ENCODE measurements at regions not wholly inside any gene's neighbourhood (a gene's known extent, or its start where the extent isn't known, plus 50 kb on each side); places are given as distances from the start of the nearest gene placed in this dataset.

DNA sequence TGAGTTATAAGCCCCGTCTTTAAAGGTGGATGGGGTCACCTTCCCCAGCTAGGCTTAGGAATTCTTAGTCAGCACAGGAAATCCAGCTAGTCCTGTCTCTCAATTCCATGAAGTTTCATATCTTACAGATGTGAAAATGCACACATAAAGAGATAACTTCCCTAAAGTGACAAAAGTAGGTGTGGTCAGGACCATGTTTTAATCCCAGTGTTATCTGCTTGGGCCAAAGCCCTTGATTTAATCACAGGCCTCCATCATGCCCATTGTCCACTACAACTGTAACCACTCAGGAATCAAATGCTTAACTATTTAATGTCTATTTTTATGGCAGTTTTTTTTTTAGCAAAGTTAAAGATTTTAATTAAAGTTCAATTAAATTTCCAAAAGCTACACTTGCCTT, 194.4 kb upstream of the BTG1 start:
- DNase-seq: no peak

DNA sequence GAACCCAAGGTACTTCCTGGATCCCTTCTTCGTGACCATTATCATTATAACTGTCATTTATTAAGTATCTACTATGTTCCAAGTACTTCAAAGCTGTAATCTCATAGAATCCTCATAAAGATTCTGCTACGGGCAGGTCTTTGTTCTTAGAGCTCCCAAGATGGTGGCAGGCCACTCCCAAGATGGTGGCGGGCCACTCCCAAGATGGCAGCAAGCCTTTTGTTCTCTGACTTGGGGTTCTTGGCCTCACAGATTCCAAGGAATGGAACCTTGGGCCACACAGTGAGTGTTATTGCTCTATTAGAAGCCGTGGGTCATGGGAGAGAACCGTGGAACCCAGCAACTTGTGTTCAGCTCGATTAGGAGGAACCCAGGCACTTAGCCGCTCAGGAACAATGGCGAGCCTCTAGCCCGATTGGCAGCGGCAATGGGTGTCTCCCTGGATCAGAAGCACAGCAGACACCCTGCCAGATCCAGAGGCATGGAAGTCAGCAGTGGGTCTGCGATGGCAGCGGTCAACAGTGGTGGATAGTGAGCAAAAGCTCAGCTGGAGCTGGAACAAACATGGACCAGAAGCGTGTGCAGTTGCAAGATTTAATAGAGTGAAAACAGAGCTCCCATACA, 193.7 kb upstream of the BTG1 start:
- DNase-seq: no peak

DNA sequence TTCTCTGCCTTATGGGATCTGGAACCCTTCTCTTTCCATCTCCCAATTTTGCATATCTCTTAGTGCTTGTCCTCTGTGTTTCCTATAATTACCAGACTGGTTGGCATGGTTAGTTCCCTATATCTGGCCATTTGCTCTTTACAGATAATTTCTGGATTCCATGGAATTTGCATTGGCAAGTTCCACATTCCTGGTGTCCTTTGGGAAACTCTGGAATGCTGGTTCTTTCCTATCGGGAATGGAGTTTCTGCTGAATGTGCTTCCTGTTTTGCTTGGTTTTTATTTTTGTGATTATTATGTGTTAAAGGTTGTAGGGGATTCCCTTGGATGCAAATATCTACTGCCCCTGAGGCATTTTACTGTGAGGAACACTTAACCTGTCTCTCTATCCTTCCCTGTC, 193.0 kb upstream of the BTG1 start:
- DNase-seq: no peak

DNA sequence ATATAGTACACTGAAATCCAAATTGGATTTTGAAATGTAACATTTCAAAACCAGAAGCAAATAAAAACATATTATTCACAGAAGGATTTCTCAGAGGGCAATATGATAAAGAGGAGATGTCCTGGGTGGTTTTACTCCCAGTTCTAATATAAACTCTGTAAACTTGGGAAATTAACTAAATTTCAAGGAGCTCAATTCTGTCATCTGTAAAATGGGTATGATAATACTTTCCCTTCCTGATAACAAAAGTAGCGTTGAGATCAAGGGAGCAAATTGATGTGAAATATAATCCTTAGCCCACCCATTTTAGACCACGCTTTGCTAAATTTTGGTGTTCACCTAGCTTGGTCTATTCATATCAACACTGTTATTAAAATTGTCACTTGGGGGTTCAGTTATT, 192.5 kb upstream of the BTG1 start:
- DNase-seq: no peak

DNA sequence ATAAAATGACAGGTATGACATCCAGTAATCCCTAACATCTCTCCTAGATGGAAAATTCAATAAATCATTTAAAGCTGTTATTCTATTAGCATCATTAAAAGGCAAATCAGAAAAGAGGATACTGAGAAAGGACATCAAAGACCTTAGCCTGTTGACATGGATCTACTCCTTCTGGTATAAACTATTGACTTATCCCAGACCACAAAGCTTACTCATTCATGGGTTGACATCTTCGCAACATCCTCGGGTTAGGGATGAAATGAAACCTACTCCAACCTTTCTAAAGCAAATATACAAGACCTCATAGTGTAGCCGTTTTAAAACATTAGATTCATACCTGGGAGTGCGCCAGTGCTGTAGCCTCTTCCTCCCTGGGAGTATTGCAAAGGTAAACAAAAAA, 191.5 kb upstream of the BTG1 start:
- no peak for DNase-seq

DNA sequence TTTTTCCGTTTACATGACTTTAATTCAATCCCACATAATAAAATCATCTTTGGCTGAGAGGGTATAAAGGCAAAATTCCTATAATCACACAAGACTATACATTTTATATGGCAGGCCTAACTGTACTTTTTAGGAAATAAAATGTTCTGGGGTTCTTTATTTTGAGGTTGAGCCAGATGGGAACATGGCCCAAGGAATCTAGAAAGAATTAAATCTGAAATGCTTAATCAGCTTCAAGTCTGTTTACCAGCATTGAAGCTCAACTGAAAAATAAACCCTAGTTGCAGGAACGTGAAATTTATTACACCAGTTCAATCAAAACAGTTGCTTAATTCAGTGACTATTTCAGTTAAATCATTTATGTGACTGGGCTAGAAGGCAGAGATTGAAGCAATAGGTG, 191.0 kb upstream of the BTG1 start:
- no peak for DNase-seq

DNA sequence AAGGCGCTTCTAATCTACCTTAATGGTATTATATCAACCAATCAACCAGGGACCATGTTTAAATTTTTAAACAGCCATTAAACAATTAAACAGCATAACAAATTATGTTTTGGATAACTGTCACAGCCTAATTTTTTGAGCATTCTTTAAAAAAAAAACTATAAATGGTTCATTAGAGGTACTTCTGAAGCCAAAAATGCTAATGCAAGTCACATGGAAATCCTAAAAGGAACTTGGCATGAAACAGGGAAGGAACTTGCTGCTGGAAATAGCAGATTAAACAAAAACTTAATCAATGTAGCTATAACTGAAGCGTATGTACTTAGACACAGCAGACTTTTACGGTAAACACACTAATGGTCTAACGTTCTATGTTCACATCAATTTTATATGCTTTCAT, 190.2 kb upstream of the BTG1 start:
- no peak for DNase-seq

DNA sequence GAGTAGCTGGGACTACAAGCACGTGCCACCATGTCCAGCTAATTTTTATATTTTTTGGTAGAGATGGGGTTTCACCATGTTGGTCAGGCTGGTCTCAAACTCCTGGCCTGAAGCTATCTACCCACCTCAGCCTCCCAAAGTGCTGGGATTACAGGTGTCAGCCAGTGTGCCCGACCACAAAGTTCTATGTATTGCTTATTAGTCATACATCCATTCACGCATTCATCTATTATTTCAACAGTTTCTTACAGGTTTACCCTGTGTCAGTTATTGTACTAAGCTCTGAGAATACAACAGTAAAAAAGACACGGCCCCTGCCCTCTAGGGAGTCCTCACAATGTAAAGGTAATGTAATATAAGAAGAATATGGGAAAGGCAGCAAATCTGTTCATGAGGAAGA, 188.9 kb upstream of the BTG1 start:
- DNase-seq: no peak

DNA sequence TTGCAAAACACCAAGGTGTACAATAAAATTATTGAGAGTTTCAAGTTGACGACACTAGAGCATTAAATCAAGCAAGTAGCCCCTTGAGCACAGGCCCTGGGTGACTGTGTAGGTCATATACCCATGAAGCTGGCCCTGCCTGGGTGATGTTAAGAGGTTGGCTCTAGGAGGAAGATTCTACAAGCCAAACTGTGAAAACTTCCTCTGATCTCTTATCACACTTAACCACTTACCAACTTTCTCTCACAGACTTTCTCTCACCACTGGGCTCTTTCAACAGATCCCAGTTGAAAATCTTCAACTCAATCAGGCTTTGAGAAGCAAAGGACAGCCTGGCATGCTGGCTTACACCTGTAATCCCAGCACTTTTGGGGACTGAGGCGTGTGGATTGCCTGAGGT, 186.9 kb upstream of the BTG1 start:
- no peak for DNase-seq

DNA sequence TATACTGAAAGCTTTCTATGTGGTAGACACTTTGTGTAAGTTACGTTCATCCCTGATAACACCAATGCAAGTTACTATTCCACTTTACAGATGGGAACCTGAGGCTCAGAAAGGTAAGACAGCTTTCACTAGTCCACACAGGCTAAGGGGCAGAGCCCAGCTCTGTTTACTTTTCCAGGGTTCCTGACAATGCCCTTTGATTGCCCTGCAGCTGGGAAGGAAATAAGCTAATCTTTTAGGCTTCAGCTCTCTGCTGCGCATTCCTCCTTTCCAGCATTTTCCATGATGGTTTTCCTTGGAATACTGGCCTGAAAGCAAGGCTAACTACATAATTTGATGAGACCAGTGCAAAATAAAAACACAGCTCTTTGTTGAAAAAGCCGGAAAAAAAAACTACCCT, 185.7 kb upstream of the BTG1 start:
- no peak for DNase-seq

DNA sequence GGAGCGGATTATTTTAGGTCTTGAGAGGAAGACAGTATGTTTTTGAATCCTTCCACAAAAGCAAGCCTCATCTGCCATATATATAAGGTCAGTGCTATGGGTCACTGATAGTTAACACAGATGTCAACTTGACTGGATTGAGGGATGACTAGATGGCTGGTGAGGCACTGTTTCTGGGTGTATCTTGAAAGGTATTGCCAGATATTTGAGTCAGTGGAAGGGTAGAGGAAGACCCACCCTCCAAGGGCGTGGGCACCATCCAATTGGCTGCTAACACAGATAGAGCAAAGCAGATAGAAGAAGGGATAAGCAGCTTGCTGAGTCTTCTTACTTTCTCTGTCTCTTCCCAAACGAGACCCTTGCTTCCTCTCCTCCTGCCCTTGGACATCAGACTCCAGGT, 185.0 kb upstream of the BTG1 start:
- DNase-seq: no peak

DNA sequence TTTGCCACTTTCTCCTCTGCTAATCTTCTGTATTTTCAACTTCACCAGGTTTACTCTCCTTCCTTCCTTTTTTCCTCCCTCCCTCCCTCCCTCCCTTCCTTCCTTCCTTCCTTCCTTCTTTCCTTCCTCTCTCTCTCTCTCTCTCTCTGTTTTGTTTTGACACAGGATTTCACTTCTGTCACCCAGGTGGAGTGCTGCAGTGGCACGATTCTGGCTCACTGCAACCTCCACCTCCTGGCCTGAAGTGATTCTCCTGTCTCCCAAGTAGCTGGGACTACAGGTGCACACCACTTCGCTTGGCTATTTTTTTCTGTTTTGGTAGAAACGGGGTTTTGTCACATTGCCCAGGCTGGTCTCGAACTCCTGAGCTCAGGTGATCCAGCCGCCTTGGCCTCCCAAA, 181.2 kb upstream of the BTG1 start:
- DNase-seq: no peak

DNA sequence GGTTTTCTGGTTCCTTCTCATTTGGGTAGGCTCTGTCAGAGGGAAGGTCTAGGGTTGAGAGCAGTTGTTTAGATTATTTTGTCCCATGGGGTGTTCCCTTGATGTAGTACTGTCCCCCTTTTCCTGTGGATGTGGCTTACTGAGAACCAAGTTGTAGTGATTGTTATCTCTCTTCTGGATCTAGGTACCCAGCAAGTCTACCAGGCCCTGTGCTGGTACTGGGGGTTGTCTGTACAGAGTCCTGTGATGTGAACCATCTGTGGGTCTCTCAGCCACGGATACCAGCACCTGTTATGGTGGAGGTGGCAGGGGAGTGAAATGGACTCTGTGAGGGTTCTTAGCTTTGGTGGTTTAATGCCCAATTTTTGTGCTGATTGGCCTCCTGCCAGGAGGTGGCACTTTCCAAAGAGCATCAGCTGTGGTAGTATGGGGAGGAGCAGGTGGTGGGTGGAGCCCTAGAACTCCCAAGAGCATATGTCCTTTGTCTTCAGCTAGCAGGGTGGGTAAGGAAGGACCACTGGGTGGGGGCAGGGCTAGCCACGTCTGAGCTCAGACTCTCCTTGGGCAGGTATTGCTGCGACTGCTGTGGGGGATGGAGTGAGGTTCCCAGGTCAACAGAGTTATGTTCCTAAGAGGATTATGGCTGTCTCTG, 179.3 kb upstream of the BTG1 start:
- DNase-seq: no peak

DNA sequence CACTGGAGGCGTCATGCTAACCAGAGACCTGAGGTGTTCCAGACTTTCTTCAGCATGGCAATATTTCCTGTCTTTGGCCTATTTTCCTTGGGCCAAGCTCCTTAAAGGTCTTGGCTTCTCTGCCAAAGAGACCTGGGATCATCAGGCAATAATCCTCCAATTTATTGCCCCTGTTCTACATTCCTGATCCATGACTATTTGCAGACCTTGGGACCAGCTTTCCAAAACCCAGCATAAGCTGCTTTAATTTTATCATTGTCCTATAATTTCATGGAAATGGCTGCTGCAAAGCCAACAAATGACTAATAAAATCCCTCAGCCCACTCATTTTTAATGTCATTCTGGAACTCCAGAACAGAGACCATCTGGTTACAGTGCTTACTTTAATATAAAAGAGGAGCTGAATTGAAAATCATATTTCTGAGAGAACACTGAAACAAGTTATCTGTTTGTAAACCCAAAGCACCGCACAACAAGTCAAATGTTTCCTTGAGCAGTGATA, 166.9 kb upstream of the BTG1 start:
- DNase-seq: no peak

DNA sequence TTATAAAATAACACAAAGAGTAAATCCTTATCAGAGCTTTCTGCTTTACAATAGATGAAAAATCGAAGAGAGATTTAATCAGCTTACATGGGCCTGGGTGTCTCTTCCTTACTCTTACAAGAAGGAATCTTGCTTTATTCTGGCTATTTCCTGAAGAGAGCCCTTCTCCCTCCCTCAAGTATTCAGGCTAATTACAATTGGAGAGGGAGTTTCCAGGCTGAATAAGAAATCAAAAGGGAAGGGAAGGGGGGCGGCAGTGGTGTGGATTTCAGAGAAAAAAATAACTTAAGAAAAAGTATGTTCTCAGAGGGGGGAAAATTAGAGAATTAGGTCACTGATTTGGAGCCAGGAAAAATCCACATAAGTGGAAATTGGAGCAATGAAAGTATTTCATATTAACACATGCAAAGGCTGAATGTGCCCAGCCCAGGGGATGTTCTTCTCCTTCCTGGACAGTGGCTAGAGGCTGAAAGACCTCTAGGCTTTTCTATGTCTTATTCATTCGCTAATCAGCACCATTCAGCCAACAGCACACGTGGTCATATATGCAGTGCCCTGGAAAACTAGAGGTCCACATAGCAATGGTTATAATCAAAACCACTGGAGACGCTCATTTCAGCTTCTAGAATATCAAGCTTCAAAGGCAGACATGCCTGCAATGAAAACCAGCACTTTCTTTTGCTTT, 158.9 kb upstream of the BTG1 start:
- DNase-seq: no peak

DNA sequence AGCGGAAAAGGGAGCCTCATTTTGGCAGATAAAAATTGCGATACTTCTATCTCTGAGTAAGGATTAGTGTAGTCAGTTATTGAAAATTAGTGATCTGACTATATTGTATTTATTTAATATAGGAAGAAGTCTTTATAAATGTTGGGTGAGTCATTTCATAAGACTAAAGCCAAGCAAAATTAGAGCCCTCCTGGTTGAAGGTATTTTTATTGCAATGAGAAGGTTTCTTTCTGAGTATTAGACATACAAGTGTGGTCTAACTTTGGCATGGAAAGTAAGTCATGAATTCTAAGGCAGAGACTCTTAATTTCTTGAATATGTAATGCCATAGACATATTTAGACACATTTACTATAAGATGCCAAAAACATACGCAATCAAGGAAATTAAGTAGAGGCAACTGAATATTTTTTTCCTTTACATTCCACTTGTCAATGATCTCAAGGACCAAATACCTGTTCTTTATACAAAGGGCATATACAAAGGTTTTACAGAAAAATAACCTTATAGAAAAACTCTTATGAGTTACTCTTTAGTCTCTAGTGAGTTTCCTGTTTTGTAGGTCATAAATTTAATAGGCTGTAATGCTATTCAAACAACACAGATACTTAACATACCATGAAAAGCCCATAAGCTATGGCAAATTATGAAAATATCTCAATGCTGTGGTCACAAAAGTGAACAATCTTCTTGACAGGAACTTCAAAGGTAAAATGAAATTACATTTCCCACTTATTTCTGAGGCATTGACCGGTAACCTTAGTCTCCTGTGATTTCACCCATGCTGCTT, 156.6 kb upstream of the BTG1 start:
- DNase-seq: no peak

DNA sequence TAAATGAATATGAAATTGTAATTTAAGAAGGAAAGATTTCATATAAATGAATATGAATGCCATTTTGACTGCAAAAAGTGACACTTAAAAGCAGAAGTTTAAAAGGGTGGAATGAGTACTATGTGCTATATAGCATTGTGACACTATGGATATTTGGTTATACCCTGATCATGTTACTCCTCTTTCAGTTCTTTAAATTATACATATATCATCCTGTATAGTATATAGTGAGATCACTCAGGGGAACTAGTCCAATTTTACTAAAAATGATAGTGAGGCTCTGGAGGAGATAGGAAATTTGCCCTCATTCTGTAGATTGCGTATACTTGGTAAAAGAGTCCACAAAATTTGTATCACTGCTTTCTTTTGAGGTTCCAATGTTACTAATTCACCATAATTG, 155.7 kb upstream of the BTG1 start:
- DNase-seq: no peak

DNA sequence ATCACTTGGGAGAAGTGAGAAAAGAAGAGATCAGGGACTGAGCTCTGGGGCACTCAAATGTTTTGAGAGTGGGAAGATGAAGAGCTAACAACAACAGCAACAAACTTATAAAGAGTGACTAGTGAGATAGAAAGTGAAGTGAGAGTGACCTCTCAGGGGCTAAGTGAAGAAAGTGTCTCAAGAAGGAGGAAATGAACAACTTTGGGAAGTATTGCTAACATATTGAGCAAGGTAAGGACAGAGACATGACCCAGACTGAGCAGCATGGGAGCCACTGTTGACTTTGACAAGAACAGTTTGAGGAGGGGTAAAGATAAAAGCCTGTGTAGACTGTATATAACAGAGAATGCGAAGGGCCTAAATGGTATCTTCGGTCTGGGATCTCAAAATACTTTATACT, 155.1 kb upstream of the BTG1 start:
- DNase-seq: no peak

DNA sequence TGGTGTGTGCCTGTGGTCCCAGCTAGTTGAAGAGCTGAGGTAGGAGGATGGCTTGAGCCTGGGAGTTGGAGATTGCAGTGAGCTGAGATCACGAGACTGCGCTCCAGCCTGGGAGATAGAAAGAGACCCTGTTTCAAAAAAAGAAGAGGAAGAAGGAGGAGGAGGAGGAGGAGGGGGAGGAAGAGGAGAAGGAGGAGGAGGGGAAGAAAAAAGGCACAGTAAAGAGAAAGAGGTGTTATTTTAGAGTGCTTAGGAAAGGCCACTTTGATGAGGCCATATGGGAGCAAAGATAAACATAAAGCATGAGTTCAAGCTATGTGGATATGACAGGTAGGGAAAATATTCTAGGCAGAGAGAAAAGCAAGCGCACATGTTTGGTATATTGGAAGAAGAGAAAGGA, 154.1 kb upstream of the BTG1 start:
- no peak for DNase-seq

DNA sequence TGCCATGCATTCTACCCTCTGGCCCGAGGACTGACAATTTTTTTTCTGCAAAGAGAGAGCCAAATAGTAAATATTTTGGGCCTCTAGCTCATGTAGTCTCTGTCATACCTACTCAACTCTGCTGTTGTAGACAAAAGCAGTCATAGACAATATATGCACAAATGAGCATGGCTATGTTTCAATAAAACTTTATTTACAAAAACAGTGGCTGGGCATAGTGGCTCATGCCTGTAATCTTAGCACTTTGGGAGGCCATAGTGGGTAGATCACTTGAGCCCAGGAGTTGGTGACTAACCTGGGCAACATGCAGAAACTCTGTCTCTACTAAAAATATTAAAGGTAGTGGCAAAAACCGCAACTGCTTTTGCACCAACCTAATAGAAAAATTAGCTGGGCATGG, 153.7 kb upstream of the BTG1 start:
- DNase-seq: no peak

DNA sequence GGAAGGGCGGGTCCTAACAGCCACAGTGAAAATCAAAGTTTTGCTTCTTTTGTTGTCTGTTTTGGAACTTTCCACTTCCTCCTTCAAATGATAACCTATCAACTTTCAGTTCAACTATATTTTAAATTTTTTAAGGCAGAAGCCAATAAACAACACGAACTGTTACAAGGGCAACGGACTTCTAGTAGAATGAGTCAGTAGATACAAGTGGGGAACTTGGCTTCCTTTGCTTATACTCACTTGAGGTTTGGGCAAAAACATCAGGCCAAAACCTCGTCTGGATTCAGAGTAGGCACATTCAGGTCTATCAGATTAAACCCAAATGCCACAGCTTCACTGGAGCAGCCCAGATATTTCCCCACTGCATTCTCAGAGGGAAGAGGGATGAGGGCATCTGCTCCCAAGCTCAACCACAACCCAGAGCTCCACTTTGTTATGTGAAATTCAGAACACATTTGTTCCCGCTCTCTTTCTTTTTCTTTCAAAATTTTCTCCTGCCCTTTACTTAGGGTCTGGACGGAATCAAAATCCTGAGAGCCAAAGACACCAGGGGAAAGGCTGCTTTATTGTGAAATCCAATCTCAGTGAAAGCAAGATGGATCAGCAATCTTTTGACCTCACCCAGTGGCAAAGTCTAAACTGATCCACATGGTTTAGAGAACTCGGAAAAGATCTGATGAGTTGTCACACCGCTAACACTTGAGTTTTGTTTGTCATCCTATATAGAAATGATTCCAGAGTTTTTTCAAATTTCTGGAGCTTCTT, 152.5 kb upstream of the BTG1 start:
- peak; percentile 5 for DNase-seq

DNA sequence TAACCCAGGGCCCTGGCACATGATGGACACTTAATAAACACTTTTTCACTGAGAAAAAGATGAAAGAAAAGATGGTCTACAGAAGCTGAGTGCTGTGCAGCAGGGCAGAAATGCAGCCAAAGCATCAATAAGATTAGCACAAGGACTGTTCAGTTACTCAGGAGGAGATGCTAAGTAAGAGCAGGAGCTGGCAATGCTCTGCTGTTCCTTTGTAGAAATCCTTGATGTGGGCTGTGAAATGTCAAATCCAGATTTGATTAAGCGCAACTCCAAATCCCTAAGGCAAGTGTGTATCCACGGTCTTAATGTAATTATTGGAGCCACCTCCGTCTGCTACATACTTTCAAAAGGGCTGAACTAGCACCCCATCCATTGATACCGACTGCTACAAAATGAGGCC, 151.8 kb upstream of the BTG1 start:
- DNase-seq: no peak

DNA sequence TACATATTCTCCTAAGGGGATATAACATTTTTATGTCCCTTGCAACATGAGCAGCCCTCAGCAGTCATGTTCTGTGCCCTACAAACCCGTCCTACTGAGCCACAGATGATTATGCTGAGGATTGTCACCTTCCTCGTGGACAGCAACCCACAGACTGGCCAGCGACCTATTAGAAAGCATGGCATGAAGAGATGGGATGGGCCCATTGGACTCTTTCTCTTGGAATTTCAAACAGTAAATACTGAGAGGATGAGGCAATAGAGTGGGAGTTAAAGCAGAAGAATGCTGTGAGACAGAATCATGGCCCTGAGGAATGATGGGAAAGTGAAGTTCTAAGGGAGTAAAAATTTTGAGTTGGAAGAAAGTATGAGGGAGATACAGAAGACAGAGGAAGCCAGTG, 149.9 kb upstream of the BTG1 start:
- DNase-seq: no peak

Data from stimulated activated CD4-positive, alpha-beta T cell treated with anti-CD3 and anti-CD28 coated beads, Interleukin-4, amount 100 ng/mL, for 24 hours (primary cell).